Stimulated activated CD8-positive, alpha-beta memory T cell treated with anti-CD3 and anti-CD28 coated beads, Interleukin-4, amount 100 ng/mL, for 48 hours (primary cell): ENCODE measurements at regions not wholly inside any gene's neighbourhood (a gene's known extent, or its start where the extent isn't known, plus 50 kb on each side); places are given as distances from the start of the nearest gene placed in this dataset.

Experiments used
- DNase-seq: peaks from one replicate; pipeline ENCODE4 v3.0.0-alpha.2; 2020

GRCh38 chr13:34591900-34592529 lies 350.1 kb upstream of the NBEA start:
- DNase-seq, result no peak

DNA sequence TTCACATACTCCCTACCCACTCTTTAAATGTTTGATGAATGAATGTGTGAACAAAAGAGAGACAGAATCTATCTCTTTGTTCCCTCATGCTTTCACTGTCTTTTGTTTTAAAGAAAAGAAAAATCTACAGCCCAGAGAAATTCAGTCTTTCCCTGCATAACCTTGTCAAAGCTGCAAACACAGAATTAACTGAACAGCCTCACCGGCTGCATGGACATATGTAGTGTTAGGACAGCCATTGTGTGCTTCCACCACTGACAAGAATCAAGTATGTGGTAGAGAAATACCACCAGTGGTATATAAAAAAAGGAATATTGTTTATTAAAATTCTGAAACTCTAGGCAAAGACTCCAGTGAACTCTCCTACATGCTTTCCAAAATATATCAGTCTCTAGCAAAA lies 348.4 kb upstream of the NBEA start:
- DNase-seq, result no peak

GRCh38 chr13:34594507-34594906 lies 347.6 kb upstream of the NBEA start:
- no peak for DNase-seq

DNA sequence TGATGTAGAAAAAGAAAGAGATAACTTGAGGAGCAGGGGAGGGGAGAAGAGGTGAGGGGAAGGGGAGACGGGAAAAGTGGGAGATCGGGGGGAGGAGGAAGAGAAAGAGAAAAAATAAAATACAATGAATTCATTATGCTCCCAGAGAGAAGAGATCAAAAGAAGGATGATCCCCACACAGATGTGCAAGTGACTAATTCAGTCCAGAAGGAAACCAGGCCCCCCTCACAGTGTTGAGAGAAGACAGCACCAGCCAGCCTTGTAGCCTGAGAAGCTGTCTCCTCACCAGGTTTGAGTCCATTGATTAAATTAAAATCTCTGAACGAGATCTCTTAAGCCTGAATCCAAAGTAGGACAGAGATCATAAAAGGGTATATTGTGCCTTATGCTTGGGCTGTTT lies 333.7 kb upstream of the NBEA start:
- DNase-seq, result no peak

GRCh38 chr13:34611671-34612070 lies 330.4 kb upstream of the NBEA start:
- no peak for DNase-seq

DNA sequence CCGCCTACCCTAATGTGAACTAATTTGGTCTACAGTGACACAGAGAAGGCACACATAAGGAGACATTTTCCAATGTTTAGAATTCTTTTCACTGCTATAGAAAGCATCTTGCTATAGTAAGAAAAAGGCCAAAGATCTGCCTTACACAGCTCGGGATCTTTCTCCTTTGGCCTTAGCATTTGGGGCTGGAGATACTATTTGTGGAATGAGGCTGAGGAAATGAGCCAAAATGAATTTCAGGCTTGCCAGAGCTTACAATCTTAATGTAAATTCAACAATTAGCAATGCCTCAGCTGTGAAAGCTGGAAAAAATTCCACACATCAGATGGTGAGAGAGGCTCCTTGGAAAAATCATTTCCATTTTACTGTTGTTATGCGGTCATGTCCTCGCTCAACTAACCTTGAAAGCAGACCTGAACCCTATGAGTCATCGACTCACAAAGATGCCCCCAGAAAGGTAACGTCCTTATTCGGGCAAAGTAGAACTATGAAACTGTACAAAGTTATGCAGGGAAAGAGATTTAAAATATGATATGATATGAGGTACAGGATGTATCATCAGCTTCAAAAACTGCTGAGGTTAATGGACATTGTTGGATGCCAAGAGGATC lies 324.5 kb upstream of the NBEA start:
- DNase-seq, result no peak

DNA sequence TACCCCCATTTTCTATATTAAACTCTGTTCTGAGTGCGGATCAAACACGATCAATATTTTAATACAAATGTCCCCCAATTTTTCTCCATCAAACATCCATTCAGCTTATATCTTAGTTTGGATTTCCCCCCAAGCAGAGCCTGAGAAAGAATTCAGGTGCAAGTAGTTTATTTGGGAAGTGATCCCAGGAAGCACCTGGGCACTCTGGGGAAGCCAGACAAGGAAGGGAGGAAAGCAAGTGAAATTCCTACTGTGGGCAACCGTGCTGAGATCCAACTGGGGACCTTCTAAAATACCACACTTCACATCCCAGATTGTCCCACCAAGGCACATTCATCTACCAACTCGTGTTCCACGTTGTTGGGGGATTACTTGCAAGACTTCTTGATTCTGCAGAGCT lies 323.4 kb upstream of the NBEA start:
- no peak for DNase-seq

DNA sequence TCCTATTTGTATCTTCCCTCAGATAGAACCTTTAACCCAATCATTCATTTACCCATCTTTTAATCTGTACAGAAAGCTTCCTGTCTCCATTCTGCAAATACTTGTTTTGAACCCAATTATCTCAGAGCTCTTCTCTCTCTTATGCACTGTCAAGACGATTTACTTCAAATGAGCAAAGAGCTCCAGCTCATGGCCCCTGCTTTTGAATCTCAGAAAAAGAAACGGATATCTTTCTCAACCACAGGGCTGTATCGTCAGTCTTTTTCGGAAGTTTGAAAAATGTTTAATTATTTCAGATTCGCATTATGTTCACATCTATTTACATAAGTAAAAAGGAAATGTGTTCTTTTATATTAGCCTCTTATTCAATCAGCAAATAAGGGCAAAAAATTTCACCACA lies 322.7 kb upstream of the NBEA start:
- no peak for DNase-seq

DNA sequence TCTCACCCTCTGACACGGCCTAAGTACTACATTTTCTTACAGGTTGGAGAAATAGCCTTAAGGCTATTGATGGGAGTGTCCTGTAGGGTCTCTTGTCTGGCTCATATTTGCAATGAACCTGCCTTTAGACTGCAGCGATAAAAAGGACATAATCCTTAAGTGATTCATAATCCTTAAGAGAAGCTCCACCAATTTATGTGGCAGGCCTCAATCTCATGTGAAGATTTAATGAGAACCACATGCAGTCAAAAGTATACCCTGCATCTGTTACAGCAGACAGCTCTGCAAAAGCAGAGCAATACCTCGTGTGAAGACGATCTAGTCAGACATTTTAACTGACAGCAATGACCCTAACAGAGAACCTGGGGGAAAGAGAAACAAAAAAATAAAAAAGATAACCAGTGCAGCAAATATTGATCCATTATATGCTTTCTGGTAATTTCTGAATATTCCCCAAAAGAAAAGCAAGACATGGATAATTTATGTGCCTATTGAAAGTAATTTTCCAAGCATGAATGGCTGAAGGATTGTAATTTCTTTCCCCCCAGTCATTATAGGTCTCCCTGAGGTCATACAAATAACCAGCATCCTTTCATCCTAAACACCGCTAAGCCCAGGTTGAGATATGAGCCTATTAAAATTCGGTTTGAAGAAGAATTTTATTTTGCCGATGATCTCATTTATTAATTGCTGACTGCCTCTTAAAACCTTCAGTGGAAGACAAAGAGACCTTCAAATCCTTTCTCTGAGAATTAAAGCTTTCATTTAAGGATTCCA lies 321.8 kb upstream of the NBEA start:
- DNase-seq, result no peak

GRCh38 chr13:34620862-34621261 lies 321.2 kb upstream of the NBEA start:
- DNase-seq, result no peak

GRCh38 chr13:34623331-34623730 lies 318.7 kb upstream of the NBEA start:
- DNase-seq, result no peak

DNA sequence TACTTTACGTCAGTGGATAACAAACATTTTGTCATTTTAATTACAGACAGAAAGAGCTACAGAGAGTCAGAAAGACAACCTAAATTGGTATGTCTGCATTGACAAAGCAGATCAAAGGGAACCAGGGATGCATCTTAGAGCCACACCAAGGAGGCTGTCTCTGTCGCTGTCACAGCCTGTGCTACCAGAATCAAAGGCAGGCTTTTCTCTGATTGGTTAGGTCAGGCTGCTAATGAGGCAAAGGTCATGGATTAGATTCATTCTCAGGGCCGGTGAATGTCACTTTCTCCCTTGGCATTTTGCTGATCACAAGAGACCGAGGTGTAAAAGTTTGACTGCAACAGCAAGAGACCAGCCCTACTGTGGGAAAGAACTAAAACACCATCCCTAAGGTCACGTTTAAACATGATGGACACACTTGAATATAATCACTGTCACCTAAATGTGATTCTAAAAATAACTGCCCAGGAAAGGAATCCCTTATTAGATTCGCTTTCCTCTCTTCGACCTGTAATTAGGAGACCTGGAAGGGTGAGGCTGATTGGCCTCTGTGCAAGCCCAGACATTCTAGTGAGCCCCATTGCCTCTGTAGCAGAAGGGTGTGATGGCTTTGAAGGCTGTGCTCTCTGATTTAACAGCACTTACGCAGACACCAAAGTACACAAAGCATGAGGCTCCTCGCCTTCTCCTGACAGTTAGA lies 314.4 kb upstream of the NBEA start:
- DNase-seq, result no peak

GRCh38 chr13:34628209-34628682 lies 313.8 kb upstream of the NBEA start:
- no peak for DNase-seq

DNA sequence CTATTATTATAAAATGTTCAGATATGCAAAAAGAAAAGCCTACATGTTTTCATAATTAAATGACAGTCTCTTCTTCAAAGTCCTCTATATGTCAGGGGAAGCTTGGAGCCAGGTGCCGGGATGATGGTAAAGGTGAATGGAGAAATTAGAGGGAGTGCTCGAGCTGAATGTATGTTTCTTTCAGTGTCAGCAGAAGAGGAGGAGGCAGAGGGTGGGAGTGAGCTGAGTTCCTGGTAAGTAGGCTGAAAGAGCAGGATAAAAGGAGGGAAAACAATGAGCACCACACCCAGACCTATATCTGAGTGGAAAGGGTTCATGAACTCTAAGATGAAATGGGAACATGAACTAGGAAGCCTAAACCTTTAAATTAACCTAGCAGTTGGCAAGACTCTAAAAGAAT lies 307.6 kb upstream of the NBEA start:
- no peak for DNase-seq

GRCh38 chr13:34637138-34637537 lies 304.9 kb upstream of the NBEA start:
- DNase-seq, result no peak

- no peak for DNase-seq
These were observed 304.4 kb upstream of the NBEA start for GRCh38 chr13:34637636-34638035.

DNA sequence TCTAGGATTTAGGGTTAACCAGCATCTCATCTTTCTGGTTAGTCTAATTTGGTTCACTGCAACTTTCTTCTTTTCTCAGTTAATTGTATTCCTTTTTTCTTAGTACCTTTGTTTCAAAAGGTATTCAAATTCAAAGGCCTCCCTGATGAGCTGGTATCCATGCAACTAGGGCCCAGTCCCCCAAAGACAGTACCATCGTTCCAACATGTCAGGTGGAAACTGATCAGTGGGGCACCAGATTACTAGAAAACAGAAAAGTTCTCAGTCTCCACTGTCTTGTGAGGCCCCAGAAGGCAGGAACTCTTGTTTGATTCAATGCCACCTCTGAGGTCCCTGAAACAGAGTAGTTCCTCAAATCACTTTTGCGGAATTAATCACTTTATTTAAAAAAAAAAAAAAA lies 303.2 kb upstream of the NBEA start:
- no peak for DNase-seq

- DNase-seq, result no peak
These were observed 301.7 kb upstream of the NBEA start for GRCh38 chr13:34640179-34640992.

GRCh38 chr13:34640993-34641330 lies 301.1 kb upstream of the NBEA start:
- DNase-seq, result no peak

DNA sequence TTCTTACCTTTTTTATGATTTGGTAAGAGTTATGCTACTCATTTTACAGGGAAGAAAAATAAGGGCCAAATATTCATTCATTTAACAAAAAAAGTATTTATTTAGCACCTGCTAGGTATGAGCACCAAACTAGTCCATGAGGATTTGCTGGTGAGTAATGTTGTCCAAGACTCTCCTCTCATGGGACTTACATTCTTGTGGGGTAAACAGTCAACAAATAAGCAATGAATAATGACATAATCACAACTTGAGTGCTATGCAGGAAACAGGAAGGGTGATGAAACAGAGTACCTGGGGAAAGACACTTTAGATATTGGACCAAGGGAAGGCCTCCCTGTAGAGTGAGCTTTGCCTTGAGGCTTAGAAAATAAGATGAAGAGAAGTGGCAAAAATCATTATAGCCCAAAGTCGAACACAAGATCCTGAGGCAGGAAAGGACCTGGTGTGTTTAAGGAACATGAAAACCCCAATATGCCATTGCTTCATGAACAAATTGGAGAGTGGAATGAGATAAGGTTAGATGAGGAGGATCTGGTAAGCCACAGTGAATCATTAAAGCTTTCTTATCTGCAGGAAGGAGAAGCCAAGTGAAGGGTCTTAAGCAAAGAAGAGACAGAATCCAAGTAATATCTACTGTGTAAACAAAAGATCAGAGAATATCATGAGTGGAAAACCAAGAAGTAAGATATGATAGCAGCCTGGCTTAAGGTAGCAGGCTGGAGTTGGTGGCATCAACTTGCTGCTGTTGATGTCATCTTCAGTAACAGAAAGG lies 294.5 kb upstream of the NBEA start:
- no peak for DNase-seq

- DNase-seq, result no peak
These were observed 287.9 kb upstream of the NBEA start for GRCh38 chr13:34654203-34654602.

GRCh38 chr13:34654647-34655046 lies 287.4 kb upstream of the NBEA start:
- no peak for DNase-seq
